ENCODE measurements at regions not wholly inside any gene's neighbourhood (a gene's known extent, or its start where the extent isn't known, plus 50 kb on each side); places are given as distances from the start of the nearest gene placed in this dataset.

GRCh38 chr5:107269256-107269655, 401.5 kb downstream of the EFNA5 start:
- Histone ChIP-seq H3K79me2 (ENCODE audit: control insufficient read depth, insufficient read depth, low read length) (no peaks in the 10 kb centered on the region), H3K36me3 (ENCODE audit: control insufficient read depth in 2 of 2, extremely low read depth in 1 of 2, insufficient read depth in 2 of 2, low read length in 2 of 2) (no peaks in the 10 kb centered on the region), H4K20me1 (replicated peaks; ENCODE audit: control insufficient read depth, extremely low read depth, insufficient read depth, low read length) (no peaks in the 10 kb centered on the region), H3K4me1 (ENCODE audit: control insufficient read depth, extremely low read depth, insufficient read depth, low read length) (peaks cover 3% of the 10 kb centered on the region), H3K9me1 (replicated peaks; ENCODE audit: control insufficient read depth, extremely low read depth, insufficient read depth, low read length) (no peaks in the 10 kb centered on the region), H3K27me3 (ENCODE audit: control insufficient read depth in 2 of 2, insufficient read depth in 2 of 2, low read length in 2 of 2) (no peaks in the 10 kb centered on the region), H3K4me3 (replicated peaks in 1 of 3; ENCODE audit: insufficient read depth in 1 of 3, low read depth in 1 of 3, low read length in 3 of 3) (no peak overlapping the region), H2AFZ (ENCODE audit: low read depth, low read length) (no peak overlapping the region), H3K4me2 (ENCODE audit: insufficient read depth, low read length) (no peak overlapping the region), H3K27ac (ENCODE audit: insufficient read depth, low read depth, low read length) (no peak overlapping the region), H3K9ac (replicated peaks; ENCODE audit: extremely low read depth, insufficient read depth, low read length) (no peak overlapping the region), H3K9me3 (replicated peaks; ENCODE audit: control insufficient read depth, insufficient read depth, low read length) (no peaks in the 10 kb centered on the region)
- no peak for DNase-seq (ENCODE audit: low read depth, low spot score)
- FAIRE-seq: no peak
- CTCF ChIA-PET: interaction anchor here (1.1 to 1.2 kb wide), 2 partner anchors 13 to 303 kb away, joined by 4 to 8 read pairs; no protein-coding TSS in a partner anchor
- BruUV-seq (replicated peaks): no TSS peak
- dilution Hi-C loops (cut with MboI; ENCODE audit: extremely low pct_ligation_motif_present, low sequenced_read_pairs) (no loop called here), intact Hi-C loops (cut with micrococcal nuclease) (no loop called here)
- POLR2A ChIA-PET: no interaction called here
- TF ChIP-seq CTCF (IDR thresholded peaks at IDR 0.05; ENCODE audit: extremely low read depth in 1 of 2, insufficient read depth in 1 of 2, low read depth in 1 of 2, low read length in 2 of 2) (no peak), POLR2AphosphoS5 (IDR thresholded peaks at IDR 0.05; ENCODE audit: insufficient read depth, low read depth, low read length) (no peak), POLR2A (IDR thresholded peaks at IDR 0.05; ENCODE audit: low read depth, low read length) (no peak), MYC (IDR thresholded peaks at IDR 0.05; ENCODE audit: low read depth, low read length) (no peak), FOS (IDR thresholded peaks at IDR 0.05; ENCODE audit: borderline replicate concordance, insufficient read depth, low read length) (no peak), GATA2 (IDR thresholded peaks at IDR 0.05; ENCODE audit: insufficient read depth, insufficient read length, low read depth, low read length) (no peak), EZH2 (IDR thresholded peaks at IDR 0.05; ENCODE audit: borderline replicate concordance, low read depth, low read length, severe bottlenecking) (no peak), JUN (IDR thresholded peaks at IDR 0.05; ENCODE audit: borderline replicate concordance, insufficient read depth, insufficient read length, low read depth) (no peak), MAX (IDR thresholded peaks at IDR 0.05; ENCODE audit: insufficient read depth, insufficient read length) (no peak)

All from endothelial cell of umbilical vein (primary cell).